GM12878 (cell line): ENCODE measurements at regions not wholly inside any gene's neighbourhood (a gene's known extent, or its start where the extent isn't known, plus 50 kb on each side); places are given as distances from the start of the nearest gene placed in this dataset.

Experiments
- EP300 ChIP-seq, 2 experiments: fragments of 150-350 bp in 1 of 2; IDR thresholded peaks; 2 replicates each; pipeline ENCODE4 v1.6.1; 2011 to 2012; ENCODE audit warnings: low read depth in 2 of 2, low read length in 2 of 2, borderline replicate concordance in 1 of 2, improper control_type of control experiment in 1 of 2, inconsistent platforms in 1 of 2; ENCODE audit not compliant: control insufficient read depth in 1 of 2
- MXI1 ChIP-seq: fragments of 150-350 bp; IDR thresholded peaks from 2 replicates; pipeline ENCODE4 v1.6.1; 2011; ENCODE audit warnings: low read depth, mild to moderate bottlenecking, inconsistent platforms, low read length, improper control_type of control experiment
- TF ChIP-seq, protein P1 (sequence below): IDR thresholded peaks from 2 replicates; pipeline ENCODE4 v1.6.1; 2011; ENCODE audit warnings: low read depth, mild to moderate bottlenecking, low read length, moderate library complexity, borderline replicate concordance; ENCODE audit errors: extremely low read depth
- TF ChIP-seq, protein P2 (sequence below), 3 experiments: IDR thresholded peaks in 2 of 3; conservative IDR thresholded peaks in 1 of 3; 2 replicates each; pipeline ENCODE4 v1.5.1; 2011; ENCODE audit warnings: low read depth in 3 of 3, low read length in 3 of 3, mild to moderate bottlenecking in 3 of 3, control low read depth in 2 of 3, moderate library complexity in 2 of 3, inconsistent platforms in 1 of 3, mixed read lengths in 1 of 3; ENCODE audit not compliant: control insufficient read depth in 2 of 3, insufficient read depth in 1 of 3; ENCODE audit errors: extremely low read depth in 1 of 3

DNA sequence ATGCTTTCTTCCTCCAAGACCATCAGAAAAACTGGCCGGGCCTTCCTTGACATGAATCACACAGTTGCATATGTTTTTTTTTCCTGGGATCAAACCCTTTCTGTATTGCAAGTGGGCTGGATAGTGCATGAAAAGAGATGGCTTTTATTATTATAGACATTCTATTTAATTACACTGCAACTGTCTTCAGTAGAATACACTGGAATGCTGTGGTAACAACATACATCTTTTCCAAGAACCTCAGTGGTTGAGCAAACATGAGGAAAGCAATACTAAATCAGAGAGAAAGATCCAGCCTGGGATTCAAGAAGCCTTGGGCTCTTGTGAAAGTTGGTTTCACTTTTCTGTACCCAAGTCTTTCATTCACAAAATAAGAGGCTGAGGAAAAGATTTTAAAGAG lies 193.0 kb downstream of the DMAC1 start:
- TF ChIP-seq MXI1 (no peak), EP300 (IDR thresholded peaks at IDR 0.05; ENCODE audit: borderline replicate concordance in 1 of 2, control insufficient read depth in 1 of 2, low read depth in 2 of 2, low read length in 2 of 2) (no peak)
- TF ChIP-seq, protein P1, sequence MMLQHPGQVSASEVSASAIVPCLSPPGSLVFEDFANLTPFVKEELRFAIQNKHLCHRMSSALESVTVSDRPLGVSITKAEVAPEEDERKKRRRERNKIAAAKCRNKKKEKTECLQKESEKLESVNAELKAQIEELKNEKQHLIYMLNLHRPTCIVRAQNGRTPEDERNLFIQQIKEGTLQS: no peak
- TF ChIP-seq, protein P2, sequence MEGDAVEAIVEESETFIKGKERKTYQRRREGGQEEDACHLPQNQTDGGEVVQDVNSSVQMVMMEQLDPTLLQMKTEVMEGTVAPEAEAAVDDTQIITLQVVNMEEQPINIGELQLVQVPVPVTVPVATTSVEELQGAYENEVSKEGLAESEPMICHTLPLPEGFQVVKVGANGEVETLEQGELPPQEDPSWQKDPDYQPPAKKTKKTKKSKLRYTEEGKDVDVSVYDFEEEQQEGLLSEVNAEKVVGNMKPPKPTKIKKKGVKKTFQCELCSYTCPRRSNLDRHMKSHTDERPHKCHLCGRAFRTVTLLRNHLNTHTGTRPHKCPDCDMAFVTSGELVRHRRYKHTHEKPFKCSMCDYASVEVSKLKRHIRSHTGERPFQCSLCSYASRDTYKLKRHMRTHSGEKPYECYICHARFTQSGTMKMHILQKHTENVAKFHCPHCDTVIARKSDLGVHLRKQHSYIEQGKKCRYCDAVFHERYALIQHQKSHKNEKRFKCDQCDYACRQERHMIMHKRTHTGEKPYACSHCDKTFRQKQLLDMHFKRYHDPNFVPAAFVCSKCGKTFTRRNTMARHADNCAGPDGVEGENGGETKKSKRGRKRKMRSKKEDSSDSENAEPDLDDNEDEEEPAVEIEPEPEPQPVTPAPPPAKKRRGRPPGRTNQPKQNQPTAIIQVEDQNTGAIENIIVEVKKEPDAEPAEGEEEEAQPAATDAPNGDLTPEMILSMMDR (IDR thresholded peaks at IDR 0.05 in 2 of 3, conservative IDR thresholded peaks at IDR 0.05 in 1 of 3; ENCODE audit: control insufficient read depth in 2 of 3, extremely low read depth in 1 of 3, insufficient read depth in 1 of 3, low read depth in 3 of 3, low read length in 3 of 3): no peak
